COR-L47 (cell line): ENCODE measurements at regions not wholly inside any gene's neighbourhood (a gene's known extent, or its start where the extent isn't known, plus 50 kb on each side); places are given as distances from the start of the nearest gene placed in this dataset.
"Not testable (repeated sequence)": the region's sequence is repeated elsewhere in the genome, so short reads cannot be mapped to it uniquely, and the experiment has no call there.

Source experiments
- DNase-seq: peaks from one replicate; lab custom pipeline; 2025; lab: John Stamatoyannopoulos, UW

GRCh38 chr16:63702981-63703590 is 1418.8 kb downstream of the CDH11 start:
- DNase-seq, result no peak

DNA sequence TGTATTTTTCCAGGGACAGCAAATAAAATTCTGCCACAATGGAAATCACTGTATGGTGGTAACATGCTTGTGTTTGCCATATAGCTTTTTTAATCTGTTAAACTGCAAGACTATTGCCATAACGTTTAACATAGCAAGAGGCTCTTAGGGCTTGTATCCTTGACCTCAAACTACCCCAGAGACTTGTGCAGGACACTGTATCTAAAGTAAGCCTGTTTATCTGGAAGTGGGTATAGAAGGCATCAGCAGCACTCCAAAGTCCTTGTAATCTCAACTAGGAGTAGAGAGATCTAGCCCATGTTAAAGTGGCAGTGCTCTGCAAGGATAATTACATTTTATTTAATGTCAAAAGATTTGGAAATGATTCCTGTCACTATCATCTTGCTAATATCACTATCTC is 1424.1 kb downstream of the CDH11 start:
- DNase-seq, result no peak

- no peak for DNase-seq
Measured at GRCh38 chr16:63695347-63695746, 1426.5 kb downstream of the CDH11 start.

GRCh38 chr16:63690961-63691360 is 1430.9 kb downstream of the CDH11 start:
- no peak for DNase-seq

DNA sequence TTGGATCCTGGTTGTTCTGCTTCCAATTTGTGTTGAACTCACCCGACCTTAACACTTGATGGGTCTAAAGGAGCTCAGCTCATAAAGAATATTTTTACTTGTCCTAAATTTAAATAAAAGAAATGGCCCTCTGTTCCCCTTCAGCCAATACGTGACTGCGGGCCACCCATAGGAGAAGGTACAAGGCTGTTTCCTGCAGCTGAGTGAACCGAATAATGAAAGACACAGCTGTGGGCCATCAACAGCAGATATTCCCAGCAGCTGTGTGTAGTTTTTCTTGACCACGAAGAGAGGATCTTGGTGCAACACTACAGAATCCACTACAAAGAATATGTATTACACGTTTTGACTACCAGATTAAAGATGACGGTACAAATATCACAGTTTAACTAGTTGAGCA is 1431.6 kb downstream of the CDH11 start:
- no peak for DNase-seq

GRCh38 chr16:63689068-63689467 is 1432.8 kb downstream of the CDH11 start:
- DNase-seq, result no peak

DNA sequence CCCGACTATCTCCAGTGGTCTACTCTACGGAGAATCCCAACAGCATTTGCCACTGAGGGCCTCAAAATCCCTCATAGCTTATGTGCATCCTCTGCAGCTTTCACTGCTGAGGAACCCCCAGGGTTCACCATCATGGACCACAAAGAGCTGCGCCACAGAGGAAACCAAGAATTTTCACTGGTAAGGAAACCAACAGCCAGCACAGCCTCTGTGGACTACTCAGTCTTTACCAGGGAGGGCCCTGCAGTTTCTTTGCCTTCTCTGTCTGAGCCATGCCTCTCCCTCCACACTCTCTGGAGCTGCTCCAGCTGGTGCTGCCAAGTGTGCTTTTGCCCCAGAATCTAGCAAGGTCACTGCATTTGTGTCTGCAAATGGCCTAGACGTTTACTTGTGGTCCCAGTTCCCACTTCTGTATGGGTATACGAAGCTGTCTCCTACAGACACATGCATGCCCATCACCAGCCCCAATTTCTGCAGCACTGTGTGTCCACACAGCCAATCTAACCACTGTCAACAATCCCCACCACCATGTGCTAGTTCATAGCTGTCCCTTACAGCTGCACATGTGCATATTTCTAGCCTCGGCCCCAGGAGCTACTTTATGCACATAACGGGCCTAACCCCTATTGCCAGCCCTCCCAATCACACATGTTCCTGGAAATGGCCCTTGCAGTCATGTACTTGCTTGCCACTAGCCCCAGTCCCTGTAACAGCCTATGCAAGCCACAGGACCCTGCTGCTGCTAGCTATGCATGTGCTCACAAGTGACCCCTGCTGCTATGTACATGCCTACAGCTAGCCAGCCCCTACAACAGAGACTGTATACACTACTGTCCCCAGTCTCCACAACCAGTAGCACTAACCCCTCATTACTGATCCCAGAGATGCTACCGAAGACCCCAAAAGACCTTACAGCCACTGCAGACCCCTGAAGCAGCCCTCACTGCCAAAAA is 1437.4 kb downstream of the CDH11 start:
- DNase-seq, result no peak

DNA sequence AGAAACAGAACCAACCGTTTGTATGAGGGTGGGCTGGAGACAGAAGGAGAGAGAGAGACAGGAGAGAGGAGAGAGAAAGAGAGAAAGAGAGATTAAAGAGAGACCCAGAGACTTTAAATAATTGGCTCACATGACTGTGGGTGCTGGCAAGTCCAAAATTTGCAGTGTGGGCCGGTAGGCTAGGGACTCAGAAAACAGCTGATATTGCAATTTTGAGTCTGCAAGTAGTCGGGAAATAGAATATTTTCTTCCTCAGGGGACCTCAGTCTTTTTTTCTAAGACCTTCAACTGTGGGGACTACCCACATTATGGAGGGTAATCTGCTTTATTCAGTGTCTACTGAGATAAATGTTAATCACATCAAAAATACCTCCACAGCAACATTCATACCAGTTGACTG is 1439.0 kb downstream of the CDH11 start:
- DNase-seq, result no peak

DNA sequence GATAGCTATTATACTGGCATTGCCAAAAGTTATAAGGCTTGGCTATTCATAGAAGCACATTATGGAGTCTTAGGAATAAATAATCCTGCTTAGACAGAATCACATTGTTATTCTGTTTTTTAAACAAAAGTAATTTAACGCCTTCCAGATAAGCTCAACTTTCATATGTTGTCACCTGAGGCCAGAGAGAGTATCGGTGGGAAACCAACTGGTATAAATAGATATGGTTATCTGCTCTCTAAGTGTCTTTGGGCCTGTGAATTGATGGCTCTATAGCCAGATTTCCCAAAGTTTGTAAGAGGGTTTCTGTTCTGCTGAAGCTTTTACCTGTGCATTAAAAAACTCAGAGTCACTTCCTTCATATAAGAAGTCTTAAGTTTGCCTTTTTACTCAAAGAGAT is 1449.4 kb downstream of the CDH11 start:
- no peak for DNase-seq

DNA sequence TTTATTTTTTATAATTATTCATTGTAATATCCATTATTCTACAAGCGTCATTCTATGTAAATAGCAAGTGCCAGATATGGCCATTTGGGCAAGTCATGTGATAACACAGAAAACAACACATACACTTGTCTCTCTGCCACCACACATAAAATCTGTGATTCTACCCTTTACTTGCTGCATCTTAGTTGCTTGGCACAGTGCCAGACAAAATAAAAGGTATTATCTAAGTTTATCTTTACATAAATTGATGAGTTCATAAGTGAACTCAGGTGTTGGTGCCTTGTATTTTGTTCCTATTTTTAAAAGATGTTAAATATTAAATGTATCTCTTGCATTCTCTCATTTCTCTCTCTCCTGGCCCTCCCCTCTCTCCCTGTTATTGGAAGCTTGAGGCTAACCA is 1458.7 kb downstream of the CDH11 start:
- no peak for DNase-seq

DNA sequence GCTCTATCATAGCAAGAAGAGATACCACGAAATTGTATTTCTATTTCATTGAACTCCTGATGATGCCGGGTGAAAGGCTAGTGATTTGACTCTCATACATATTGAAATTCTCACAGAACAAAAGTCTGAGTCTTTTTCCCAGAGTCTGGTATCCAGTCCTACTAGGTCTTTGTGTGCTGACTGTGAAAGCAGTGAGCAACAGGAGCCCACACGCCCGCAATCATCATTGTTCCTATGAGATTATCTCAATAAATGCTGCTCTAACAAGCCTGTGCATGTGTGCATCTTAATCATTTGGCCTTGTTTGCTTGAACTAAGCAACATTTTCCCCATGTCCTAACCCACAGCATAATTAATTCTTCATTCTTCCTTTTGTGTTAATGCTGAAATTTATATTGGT is 1466.0 kb downstream of the CDH11 start:
- no peak for DNase-seq

- DNase-seq, result peak; percentile 20
Measured at GRCh38 chr16:63653044-63653839, 1468.6 kb downstream of the CDH11 start.

GRCh38 chr16:63652091-63652490 is 1469.8 kb downstream of the CDH11 start:
- DNase-seq, result peak; percentile 8

GRCh38 chr16:63650550-63650949 is 1471.3 kb downstream of the CDH11 start:
- no peak for DNase-seq

DNA sequence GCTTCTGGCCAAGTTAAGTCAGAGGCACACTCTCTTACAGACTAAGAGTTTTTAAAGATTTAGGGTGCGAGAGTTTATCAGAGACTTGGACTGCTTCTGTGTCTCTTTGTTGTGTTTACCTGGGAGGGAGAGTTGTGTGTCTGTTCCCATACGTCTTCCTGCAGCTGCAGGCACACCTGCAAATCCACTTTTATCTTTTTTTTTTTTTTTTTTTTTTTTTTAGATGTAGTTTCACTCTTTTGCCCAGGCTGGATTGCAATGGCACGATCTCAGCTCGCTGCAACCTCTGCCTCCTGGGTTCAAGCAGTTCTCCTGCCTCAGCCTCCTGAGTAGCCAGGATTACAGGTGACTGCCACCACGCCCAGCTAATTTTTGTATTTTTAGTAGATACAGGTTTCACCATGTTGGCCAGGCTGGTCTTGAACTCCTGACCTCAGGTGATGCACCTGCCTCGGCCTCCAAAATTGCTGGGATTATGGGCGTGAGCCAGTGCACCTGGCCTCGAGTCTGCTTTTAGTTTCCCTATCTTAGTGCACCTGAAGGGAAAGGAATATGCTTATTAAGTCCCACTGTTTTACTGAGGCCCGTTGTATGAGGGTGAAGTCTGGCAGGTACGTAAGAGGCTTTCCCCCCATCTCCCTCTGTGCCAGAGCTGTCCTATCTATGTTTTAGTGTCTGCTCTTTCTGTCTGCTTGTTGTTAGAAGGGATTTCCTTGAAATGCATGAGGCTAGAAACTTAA is 1488.0 kb downstream of the CDH11 start:
- DNase-seq, result not testable (repeated sequence)

- no peak for DNase-seq
Measured at GRCh38 chr16:63629272-63629671, 1492.6 kb downstream of the CDH11 start.

- DNase-seq, result no peak
Measured at GRCh38 chr16:63628812-63629211, 1493.1 kb downstream of the CDH11 start.

GRCh38 chr16:63625126-63625525 is 1496.7 kb downstream of the CDH11 start:
- DNase-seq, result no peak

- no peak for DNase-seq
Measured at GRCh38 chr16:63623551-63624039, 1498.3 kb downstream of the CDH11 start.

- no peak for DNase-seq
Measured at GRCh38 chr16:63618896-63619485, 1502.9 kb downstream of the CDH11 start.
